Cardiac muscle cell (in vitro differentiated cells and primary cell): ENCODE measurements at regions not wholly inside any gene's neighbourhood (a gene's known extent, or its start where the extent isn't known, plus 50 kb on each side); places are given as distances from the start of the nearest gene placed in this dataset.
A peak's percentile ranks its signal among the peaks of the same experiment; 100 is the strongest.

ENCODE experiments used
- DNase-seq, 2 donors: peaks; one replicate each; pipeline versions ENCODE4 v3.0.0 to v3.0.0-alpha.2; 2010 to 2017; ENCODE audit warnings: low read depth in 1 of 2, low spot score in 1 of 2
- H3K27ac ChIP-seq: fragments of 200-600 bp; sonication (generic); 2 replicates; pipeline ENCODE4 v1.5.1; 2016
- H3K27me3 ChIP-seq: fragments of 200-600 bp; sonication (generic); 2 replicates; pipeline ENCODE4 v1.6.0; 2016; ENCODE audit warnings: control low read depth
- H3K36me3 ChIP-seq: fragments of 200-600 bp; sonication (generic); 2 replicates; pipeline ENCODE4 v1.5.1; 2016; ENCODE audit warnings: control low read depth
- H3K4me1 ChIP-seq: fragments of 200-600 bp; sonication (generic); 2 replicates; pipeline ENCODE4 v1.8.1; 2017; ENCODE audit warnings: low read depth, mild to moderate bottlenecking, mixed run types
- H3K4me3 ChIP-seq: fragments of 200-600 bp; sonication (generic); 2 replicates; pipeline ENCODE4 v1.5.1; 2016; ENCODE audit warnings: mild to moderate bottlenecking
- H3K9me3 ChIP-seq: fragments of 200-600 bp; sonication (generic); 2 replicates; pipeline ENCODE4 v1.5.1; 2017; ENCODE audit warnings: low read depth, mild to moderate bottlenecking, control low read depth
- CTCF ChIP-seq: IDR thresholded peaks from 2 replicates; pipeline ENCODE4 v1.5.1; 2012; ENCODE audit warnings: low read depth, mild to moderate bottlenecking, low read length

- no peak for DNase-seq
- Histone ChIP-seq H3K27ac (no peak overlapping the region), H3K9me3 (no peaks in the 10 kb centered on the region), H3K36me3 (no peaks in the 10 kb centered on the region), H3K4me3 (no peak overlapping the region), H3K4me1 (peaks cover 7% of the 10 kb centered on the region), H3K27me3 (peaks cover 3% of the 10 kb centered on the region)
- no peak for TF ChIP-seq CTCF
These were observed 143.2 kb downstream of the ATP6V1G3 start for GRCh38 chr1:198397208-198397808.

- Histone ChIP-seq H3K27me3 (no peaks in the 10 kb centered on the region), H3K27ac (no peak overlapping the region)
These were observed 149.0 kb downstream of the ATP6V1G3 start for GRCh38 chr1:198391393-198392020.

GRCh38 chr1:198387587-198387986 is 152.9 kb downstream of the ATP6V1G3 start:
- Histone ChIP-seq H3K36me3 (no peaks in the 10 kb centered on the region), H3K4me3 (no peak overlapping the region), H3K27ac (peak overlapping the region; percentile 56), H3K4me1 (peaks cover 4% of the 10 kb centered on the region), H3K27me3 (no peaks in the 10 kb centered on the region), H3K9me3 (no peaks in the 10 kb centered on the region)
- DNase-seq, result peak; percentile 10 to 46
- no peak for TF ChIP-seq CTCF

More at GRCh38 chr1:198391393-198392020, 149.0 kb downstream of the ATP6V1G3 start:
- no peak for DNase-seq
- Histone ChIP-seq H3K4me3 (no peak overlapping the region), H3K4me1 (peaks cover 4% of the 10 kb centered on the region), H3K36me3 (no peaks in the 10 kb centered on the region), H3K9me3 (no peaks in the 10 kb centered on the region)
- TF ChIP-seq CTCF, result no peak

DNA sequence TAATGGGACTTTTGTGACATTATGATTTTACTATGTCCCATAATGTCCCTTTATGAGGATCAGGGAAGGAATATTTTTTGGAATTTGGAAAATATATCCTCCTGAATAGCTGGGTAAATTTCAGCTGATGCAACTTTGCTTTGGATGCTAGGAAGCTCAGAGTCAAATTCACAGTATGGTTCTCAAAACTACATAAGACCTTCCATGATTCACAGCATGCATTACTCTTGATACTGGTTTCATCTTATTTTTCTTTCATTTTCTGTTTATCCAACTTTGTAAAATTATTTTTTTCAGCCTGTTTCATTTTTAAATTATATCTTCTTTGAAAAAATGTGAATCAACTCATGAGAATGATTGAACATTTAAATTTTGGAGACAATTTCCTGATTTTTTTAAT is 160.2 kb downstream of the ATP6V1G3 start:
- H3K36me3 ChIP-seq, result no peaks in the 10 kb centered on the region
- H3K27me3 ChIP-seq, result no peaks in the 10 kb centered on the region
- H3K27ac ChIP-seq, result no peak overlapping the region
- TF ChIP-seq CTCF, result no peak
- H3K9me3 ChIP-seq, result no peaks in the 10 kb centered on the region
- DNase-seq, result no peak
- no peaks in the 10 kb centered on the region for H3K4me1 ChIP-seq
- no peak overlapping the region for H3K4me3 ChIP-seq

DNA sequence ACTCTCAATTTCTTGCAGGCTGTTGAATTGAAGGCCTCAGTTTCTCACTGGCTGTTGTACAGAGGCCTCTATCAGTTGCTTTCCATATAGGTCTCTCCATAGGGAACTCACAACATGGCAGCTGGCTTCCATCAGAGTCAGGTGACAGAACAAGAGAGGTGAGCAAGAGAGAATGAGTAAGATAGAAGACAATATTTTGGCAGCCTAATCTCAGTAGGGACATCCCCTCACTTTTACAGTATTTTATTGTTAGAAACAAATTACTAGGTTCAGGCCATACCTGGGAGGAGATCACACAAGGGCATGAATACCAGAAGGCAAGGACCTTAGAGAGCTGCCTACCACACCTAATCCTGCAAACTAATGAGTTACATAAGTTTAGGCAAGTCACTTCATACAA is 162.8 kb downstream of the ATP6V1G3 start:
- no peaks in the 10 kb centered on the region for H3K9me3 ChIP-seq
- no peak for TF ChIP-seq CTCF
- H3K4me3 ChIP-seq, result no peak overlapping the region
- no peaks in the 10 kb centered on the region for H3K27me3 ChIP-seq
- no peak overlapping the region for H3K27ac ChIP-seq
- H3K36me3 ChIP-seq, result no peaks in the 10 kb centered on the region
- no peak for DNase-seq
- no peaks in the 10 kb centered on the region for H3K4me1 ChIP-seq
